DMS79 (cell line): ENCODE measurements at regions not wholly inside any gene's neighbourhood (a gene's known extent, or its start where the extent isn't known, plus 50 kb on each side); places are given as distances from the start of the nearest gene placed in this dataset.
"Not testable (repeated sequence)": the region's sequence is repeated elsewhere in the genome, so short reads cannot be mapped to it uniquely, and the experiment has no call there.

Source experiments
- DNase-seq: peaks from one replicate; lab custom pipeline; 2025; lab: John Stamatoyannopoulos, UW

- peak; percentile 23 for DNase-seq
These were observed 187.3 kb downstream of the CAND1 start for GRCh38 chr12:67456431-67456901.

- no peak for DNase-seq
These were observed 188.0 kb downstream of the CAND1 start for GRCh38 chr12:67457136-67457535.

- DNase-seq, result no peak
These were observed 188.9 kb downstream of the CAND1 start for GRCh38 chr12:67457778-67458665.

GRCh38 chr12:67459173-67459572 is 189.4 kb upstream of the DYRK2 start:
- no peak for DNase-seq

- no peak for DNase-seq
These were observed 189.0 kb upstream of the DYRK2 start for GRCh38 chr12:67459578-67459977.

- no peak for DNase-seq
These were observed 188.2 kb upstream of the DYRK2 start for GRCh38 chr12:67460388-67460787.

GRCh38 chr12:67468549-67469245 is 179.8 kb upstream of the DYRK2 start:
- DNase-seq, result no peak

- DNase-seq, result no peak
These were observed 178.9 kb upstream of the DYRK2 start for GRCh38 chr12:67469666-67470065.

GRCh38 chr12:67471810-67472209 is 176.7 kb upstream of the DYRK2 start:
- no peak for DNase-seq

- no peak for DNase-seq
These were observed 176.0 kb upstream of the DYRK2 start for GRCh38 chr12:67472539-67472938.

- no peak for DNase-seq
These were observed 173.5 kb upstream of the DYRK2 start for GRCh38 chr12:67474934-67475620.

- DNase-seq, result no peak
These were observed 172.8 kb upstream of the DYRK2 start for GRCh38 chr12:67475725-67476124.

- no peak for DNase-seq
These were observed 170.8 kb upstream of the DYRK2 start for GRCh38 chr12:67477681-67478265.

- DNase-seq, result no peak
These were observed 165.5 kb upstream of the DYRK2 start for GRCh38 chr12:67482751-67483661.

GRCh38 chr12:67483871-67484554 is 164.5 kb upstream of the DYRK2 start:
- no peak for DNase-seq

GRCh38 chr12:67484791-67485480 is 163.6 kb upstream of the DYRK2 start:
- no peak for DNase-seq

GRCh38 chr12:67486671-67487070 is 161.9 kb upstream of the DYRK2 start:
- DNase-seq, result no peak

- not testable (repeated sequence) for DNase-seq
These were observed 160.2 kb upstream of the DYRK2 start for GRCh38 chr12:67488349-67488748.

GRCh38 chr12:67489007-67489406 is 159.5 kb upstream of the DYRK2 start:
- no peak for DNase-seq

GRCh38 chr12:67496581-67496980 is 152.0 kb upstream of the DYRK2 start:
- DNase-seq, result no peak
